Stimulated activated memory B cell treated with anti-CD40 and anti-IgM and Interleukin-4, amounts not matched to agents 10 μg/mL and 1 μg/mL and 100 μg/mL, for 72 hours (primary cell): ENCODE measurements at regions not wholly inside any gene's neighbourhood (a gene's known extent, or its start where the extent isn't known, plus 50 kb on each side); places are given as distances from the start of the nearest gene placed in this dataset.

Source experiments
- ATAC-seq: fragments of 150-1000 bp; cut with Tn5 transposase; 2 replicates; pipeline ENCODE4 v1.10.0; 2021
- H3K27ac Mint-ChIP-seq: one replicate; pipeline ENCODE4 v1.8.0; 2022; ENCODE audit warnings: mild to moderate bottlenecking, mixed read lengths
- H3K27me3 Mint-ChIP-seq: one replicate; pipeline ENCODE4 v1.8.0; 2022; ENCODE audit warnings: mixed read lengths
- H3K36me3 Mint-ChIP-seq: one replicate; pipeline ENCODE4 v1.8.0; 2022; ENCODE audit warnings: mixed read lengths
- H3K4me1 Mint-ChIP-seq: one replicate; pipeline ENCODE4 v1.8.0; 2022; ENCODE audit warnings: mixed read lengths
- H3K4me3 Mint-ChIP-seq: one replicate; pipeline ENCODE4 v1.8.0; 2022; ENCODE audit warnings: mild to moderate bottlenecking, moderate library complexity, mixed read lengths
- H3K9me3 Mint-ChIP-seq: one replicate; pipeline ENCODE4 v1.8.0; 2022; ENCODE audit warnings: mixed read lengths

- Mint-ChIP-seq H3K27me3 (no peaks in the 10 kb centered on the region), H3K4me1 (peaks cover 13% of the 10 kb centered on the region), H3K9me3 (no peaks in the 10 kb centered on the region), H3K36me3 (peaks cover 11% of the 10 kb centered on the region), H3K4me3 (peak overlapping the region; percentile 46), H3K27ac (peak overlapping the region; percentile 79)
- peak; percentile 86 for ATAC-seq
Observed at GRCh38 chr2:207459990-207460757, 69.6 kb upstream of the CREB1 start.

GRCh38 chr2:207463433-207463832, 66.3 kb upstream of the CREB1 start:
- H3K36me3 Mint-ChIP-seq: peaks cover 11% of the 10 kb centered on the region
- no peaks in the 10 kb centered on the region for H3K9me3 Mint-ChIP-seq
- no peak overlapping the region for H3K4me3 Mint-ChIP-seq
- H3K27me3 Mint-ChIP-seq: no peaks in the 10 kb centered on the region
- no peak overlapping the region for H3K27ac Mint-ChIP-seq
- H3K4me1 Mint-ChIP-seq: peaks cover 24% of the 10 kb centered on the region
- no peak for ATAC-seq

- ATAC-seq: no peak
- Mint-ChIP-seq H3K27ac (no peak overlapping the region), H3K4me3 (no peak overlapping the region), H3K36me3 (peaks cover 11% of the 10 kb centered on the region), H3K9me3 (no peaks in the 10 kb centered on the region), H3K4me1 (peaks cover 26% of the 10 kb centered on the region), H3K27me3 (no peaks in the 10 kb centered on the region)
Observed at GRCh38 chr2:207464007-207464406, 65.8 kb upstream of the CREB1 start.

- Mint-ChIP-seq H3K4me3 (no peak overlapping the region), H3K4me1 (peaks cover 14% of the 10 kb centered on the region), H3K27me3 (no peaks in the 10 kb centered on the region), H3K27ac (no peak overlapping the region), H3K9me3 (no peaks in the 10 kb centered on the region), H3K36me3 (peaks cover 11% of the 10 kb centered on the region)
- ATAC-seq: no peak
Observed at GRCh38 chr2:207465894-207466293, 63.9 kb upstream of the CREB1 start.

GRCh38 chr2:207467716-207468347, 61.9 kb upstream of the CREB1 start:
- Mint-ChIP-seq H3K4me3 (no peak overlapping the region), H3K4me1 (peaks cover 14% of the 10 kb centered on the region), H3K9me3 (no peaks in the 10 kb centered on the region), H3K36me3 (peaks cover 9% of the 10 kb centered on the region), H3K27me3 (no peaks in the 10 kb centered on the region), H3K27ac (peak overlapping the region; percentile 69)
- no peak for ATAC-seq

- ATAC-seq: no peak
- Mint-ChIP-seq H3K4me1 (peaks cover 14% of the 10 kb centered on the region), H3K36me3 (peaks cover 3% of the 10 kb centered on the region), H3K27ac (peak overlapping the region; percentile 69), H3K9me3 (no peaks in the 10 kb centered on the region), H3K27me3 (no peaks in the 10 kb centered on the region), H3K4me3 (no peak overlapping the region)
Observed at GRCh38 chr2:207468488-207468887, 61.3 kb upstream of the CREB1 start.

GRCh38 chr2:207469451-207469850, 60.3 kb upstream of the CREB1 start:
- no peaks in the 10 kb centered on the region for H3K27me3 Mint-ChIP-seq
- peak overlapping the region; percentile 43 for H3K27ac Mint-ChIP-seq
- H3K4me1 Mint-ChIP-seq: peaks cover 16% of the 10 kb centered on the region
- no peak overlapping the region for H3K4me3 Mint-ChIP-seq
- H3K9me3 Mint-ChIP-seq: no peaks in the 10 kb centered on the region
- H3K36me3 Mint-ChIP-seq: no peaks in the 10 kb centered on the region
- no peak for ATAC-seq

- H3K27ac Mint-ChIP-seq: peak overlapping the region; percentile 38
Observed at GRCh38 chr2:207469943-207470729, 59.6 kb upstream of the CREB1 start.

GRCh38 chr2:207471261-207471660, 58.5 kb upstream of the CREB1 start:
- Mint-ChIP-seq H3K4me1 (peaks cover 31% of the 10 kb centered on the region), H3K4me3 (no peak overlapping the region), H3K36me3 (no peaks in the 10 kb centered on the region), H3K27me3 (no peaks in the 10 kb centered on the region), H3K27ac (peak overlapping the region; percentile 42), H3K9me3 (no peaks in the 10 kb centered on the region)
- ATAC-seq: no peak

More at GRCh38 chr2:207469943-207470729, 59.6 kb upstream of the CREB1 start:
- H3K4me1 Mint-ChIP-seq: peaks cover 23% of the 10 kb centered on the region
- no peak for ATAC-seq
- H3K27me3 Mint-ChIP-seq: no peaks in the 10 kb centered on the region
- no peak overlapping the region for H3K4me3 Mint-ChIP-seq
- H3K9me3 Mint-ChIP-seq: no peaks in the 10 kb centered on the region
- no peaks in the 10 kb centered on the region for H3K36me3 Mint-ChIP-seq

GRCh38 chr2:207472343-207473048, 57.3 kb upstream of the CREB1 start:
- Mint-ChIP-seq H3K27me3 (no peaks in the 10 kb centered on the region), H3K9me3 (no peaks in the 10 kb centered on the region), H3K27ac (peak overlapping the region; percentile 32), H3K4me3 (no peak overlapping the region), H3K4me1 (peaks cover 29% of the 10 kb centered on the region), H3K36me3 (no peaks in the 10 kb centered on the region)
- no peak for ATAC-seq

- Mint-ChIP-seq H3K9me3 (no peaks in the 10 kb centered on the region), H3K27ac (peak overlapping the region; percentile 32), H3K27me3 (no peaks in the 10 kb centered on the region), H3K4me1 (peaks cover 22% of the 10 kb centered on the region), H3K36me3 (no peaks in the 10 kb centered on the region), H3K4me3 (no peak overlapping the region)
- ATAC-seq: peak; percentile 39
Observed at GRCh38 chr2:207473049-207473930, 56.5 kb upstream of the CREB1 start.

GRCh38 chr2:207473931-207474235, 55.9 kb upstream of the CREB1 start:
- no peak for ATAC-seq
- Mint-ChIP-seq H3K4me3 (no peak overlapping the region), H3K27me3 (no peaks in the 10 kb centered on the region), H3K4me1 (peaks cover 17% of the 10 kb centered on the region), H3K9me3 (no peaks in the 10 kb centered on the region), H3K27ac (no peak overlapping the region), H3K36me3 (no peaks in the 10 kb centered on the region)

GRCh38 chr2:207474863-207475485, 54.8 kb upstream of the CREB1 start:
- Mint-ChIP-seq H3K27me3 (no peaks in the 10 kb centered on the region), H3K4me1 (peaks cover 17% of the 10 kb centered on the region), H3K36me3 (no peaks in the 10 kb centered on the region), H3K4me3 (no peak overlapping the region), H3K9me3 (no peaks in the 10 kb centered on the region), H3K27ac (peak overlapping the region; percentile 60)
- ATAC-seq: no peak

- Mint-ChIP-seq H3K4me3 (no peak overlapping the region), H3K27me3 (no peaks in the 10 kb centered on the region), H3K4me1 (peaks cover 17% of the 10 kb centered on the region), H3K36me3 (no peaks in the 10 kb centered on the region), H3K9me3 (no peaks in the 10 kb centered on the region), H3K27ac (peak overlapping the region; percentile 60)
- ATAC-seq: no peak
Observed at GRCh38 chr2:207475546-207475945, 54.2 kb upstream of the CREB1 start.
